GM23338 (cell line): ENCODE measurements at regions not wholly inside any gene's neighbourhood (a gene's known extent, or its start where the extent isn't known, plus 50 kb on each side); places are given as distances from the start of the nearest gene placed in this dataset.

Experiments used
- CREB1 ChIP-seq: fragments of 250-450 bp; sonication (Bioruptor Pico); IDR thresholded peaks from 2 replicates; pipeline ENCODE4 v1.5.0; 2020; ENCODE audit warnings: low read depth, mild to moderate bottlenecking, moderate library complexity
- CTCF ChIP-seq, 2 experiments: fragments of 200-600 bp in 1 of 2; sonication (generic) in 1 of 2; conservative IDR thresholded peaks; 2 replicates each; pipeline versions ENCODE4 v1.5.1 to v1.6.1; 2016 to 2017; ENCODE audit warnings: antibody characterized with exemption in 2 of 2, low read depth in 2 of 2, mild to moderate bottlenecking in 2 of 2, moderate library complexity in 1 of 2
- EZH2phosphoT487 ChIP-seq: fragments of 200-600 bp; sonication (generic); IDR thresholded peaks from one replicate; pipeline ENCODE4 v1.8.1; 2018; ENCODE audit warnings: antibody characterized with exemption; ENCODE audit not compliant: unreplicated experiment
- POLR2AphosphoS5 ChIP-seq: IDR thresholded peaks from 2 replicates; pipeline ENCODE4 v1.6.1; 2016; ENCODE audit warnings: antibody characterized with exemption, low read depth
- ZNF114 ChIP-seq: fragments of 250-450 bp; sonication (Bioruptor Pico); IDR thresholded peaks from 2 replicates; pipeline ENCODE4 v1.5.0; 2020; ENCODE audit warnings: mild to moderate bottlenecking, moderate library complexity

- no peak for TF ChIP-seq EZH2phosphoT487
- TF ChIP-seq POLR2AphosphoS5 = no peak
- TF ChIP-seq CREB1 (CRISPR knock-in tag) = no peak
- TF ChIP-seq CTCF (conservative IDR thresholded peaks at IDR 0.05; ENCODE audit: low read depth in 2 of 2) = no peak
- TF ChIP-seq ZNF114 (CRISPR knock-in tag) = no peak
Observed at GRCh38 chr2:207405150-207405549, 124.6 kb upstream of the CREB1 start.
